ENCODE measurements at regions not wholly inside any gene's neighbourhood (a gene's known extent, or its start where the extent isn't known, plus 50 kb on each side); places are given as distances from the start of the nearest gene placed in this dataset.
"Not testable (repeated sequence)": the region's sequence is repeated elsewhere in the genome, so short reads cannot be mapped to it uniquely, and the experiment has no call there.

GRCh38 chr22:22946131-22946530 lies 58.5 kb downstream of the IGLL5 start:
- no peak for DNase-seq (ENCODE audit: low read depth in 4 of 4, low spot score in 1 of 4)

- DNase-seq (ENCODE audit: low read depth in 4 of 4, low spot score in 1 of 4) = no peak
These were observed 61.3 kb downstream of the IGLL5 start for GRCh38 chr22:22948651-22949571.

GRCh38 chr22:22949953-22950352 lies 62.3 kb downstream of the IGLL5 start:
- no peak for DNase-seq (ENCODE audit: low read depth in 4 of 4, low spot score in 1 of 4)

GRCh38 chr22:22951035-22951434 lies 63.4 kb downstream of the IGLL5 start:
- no peak for DNase-seq (ENCODE audit: low read depth in 4 of 4, low spot score in 1 of 4)

GRCh38 chr22:22952531-22953280 lies 65.1 kb downstream of the IGLL5 start:
- DNase-seq (ENCODE audit: low read depth in 4 of 4, low spot score in 1 of 4) = no peak

GRCh38 chr22:22953791-22954190 lies 66.2 kb downstream of the IGLL5 start:
- DNase-seq (ENCODE audit: low read depth in 4 of 4, low spot score in 1 of 4) = no peak

GRCh38 chr22:22954656-22955055 lies 67.0 kb downstream of the IGLL5 start:
- peak in 1 of 4 experiments; percentile 11 for DNase-seq (ENCODE audit: low read depth in 4 of 4, low spot score in 1 of 4)

GRCh38 chr22:22955276-22955798 lies 67.7 kb downstream of the IGLL5 start:
- DNase-seq (ENCODE audit: low read depth in 4 of 4, low spot score in 1 of 4) = no peak

GRCh38 chr22:22955866-22956535 lies 68.4 kb downstream of the IGLL5 start:
- DNase-seq (ENCODE audit: low read depth in 4 of 4, low spot score in 1 of 4) = peak; percentile 26 to 52 (median 35)

- DNase-seq (ENCODE audit: low read depth in 4 of 4, low spot score in 1 of 4) = no peak
These were observed 69.5 kb downstream of the IGLL5 start for GRCh38 chr22:22957090-22957489.

GRCh38 chr22:22958621-22959020 lies 71.0 kb downstream of the IGLL5 start:
- DNase-seq (ENCODE audit: low read depth in 4 of 4, low spot score in 1 of 4) = no peak

- peak; percentile 47 to 67 (median 58) for DNase-seq (ENCODE audit: low read depth in 4 of 4, low spot score in 1 of 4)
These were observed 71.7 kb downstream of the IGLL5 start for GRCh38 chr22:22959147-22959827.

GRCh38 chr22:22960307-22960706 lies 72.7 kb downstream of the IGLL5 start:
- DNase-seq (ENCODE audit: low read depth in 4 of 4, low spot score in 1 of 4) = no peak

- no peak for DNase-seq (ENCODE audit: low read depth in 4 of 4, low spot score in 1 of 4)
These were observed 74.0 kb downstream of the IGLL5 start for GRCh38 chr22:22961574-22961973.

- no peak for DNase-seq (ENCODE audit: low read depth in 4 of 4, low spot score in 1 of 4)
These were observed 80.8 kb downstream of the IGLL5 start for GRCh38 chr22:22968366-22968765.

GRCh38 chr22:22972605-22973004 lies 85.0 kb downstream of the IGLL5 start:
- DNase-seq (ENCODE audit: low read depth in 4 of 4, low spot score in 1 of 4) = not testable (repeated sequence)

GRCh38 chr22:22973336-22973735 lies 85.7 kb downstream of the IGLL5 start:
- no peak for DNase-seq (ENCODE audit: low read depth in 4 of 4, low spot score in 1 of 4)

- no peak for DNase-seq (ENCODE audit: low read depth in 4 of 4, low spot score in 1 of 4)
These were observed 86.5 kb downstream of the IGLL5 start for GRCh38 chr22:22974156-22974555.

GRCh38 chr22:22974795-22975580 lies 87.4 kb downstream of the IGLL5 start:
- DNase-seq (ENCODE audit: low read depth in 4 of 4, low spot score in 1 of 4) = no peak
